Adrenal gland (tissue), 5 donors: ENCODE measurements at regions not wholly inside any gene's neighbourhood (a gene's known extent, or its start where the extent isn't known, plus 50 kb on each side); places are given as distances from the start of the nearest gene placed in this dataset.

Experiments
- POLR2A ChIP-seq, 2 donors: fragments of 450-650 bp; IDR thresholded peaks; one replicate each; pipeline ENCODE4 v1.6.1; 2017; ENCODE audit warnings: antibody characterized with exemption in 2 of 2, mild to moderate bottlenecking in 2 of 2, moderate library complexity in 1 of 2
- TF ChIP-seq, protein P1 (sequence below), 6 experiments: fragments of 450-650 bp in 4 of 6; fragments of 200-600 bp in 2 of 6; sonication (generic) in 1 of 6; IDR thresholded peaks; 1 replicate in 5 of 6; 2 replicates in 1 of 6; pipeline versions ENCODE4 v1.5.1 to v1.8.0; 2016 to 2021; ENCODE audit warnings: antibody characterized with exemption in 6 of 6, mild to moderate bottlenecking in 2 of 6, moderate library complexity in 1 of 6
- donor health status: DM: no; HTN: no; CAD: no.

DNA sequence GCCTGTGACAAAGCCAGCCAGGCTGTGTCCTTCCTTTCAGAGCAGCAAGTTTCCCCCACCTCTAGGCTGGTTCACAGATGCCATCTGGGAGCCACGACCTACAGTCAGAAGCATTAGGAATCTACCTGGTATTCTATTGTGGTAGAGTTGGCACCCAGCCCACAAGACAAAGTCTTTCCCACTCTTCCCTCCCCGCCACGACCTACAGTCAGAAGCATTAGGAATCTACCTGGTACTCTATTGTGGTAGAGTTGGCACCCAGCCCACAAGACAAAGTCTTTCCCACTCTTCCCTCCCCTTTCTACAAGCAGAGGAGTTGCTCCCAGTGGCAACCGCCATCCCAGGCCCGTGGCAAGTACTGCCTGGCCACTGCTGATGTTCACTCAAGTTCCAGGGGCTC lies 157.8 kb upstream of the TNC start:
- TF ChIP-seq, protein P1, sequence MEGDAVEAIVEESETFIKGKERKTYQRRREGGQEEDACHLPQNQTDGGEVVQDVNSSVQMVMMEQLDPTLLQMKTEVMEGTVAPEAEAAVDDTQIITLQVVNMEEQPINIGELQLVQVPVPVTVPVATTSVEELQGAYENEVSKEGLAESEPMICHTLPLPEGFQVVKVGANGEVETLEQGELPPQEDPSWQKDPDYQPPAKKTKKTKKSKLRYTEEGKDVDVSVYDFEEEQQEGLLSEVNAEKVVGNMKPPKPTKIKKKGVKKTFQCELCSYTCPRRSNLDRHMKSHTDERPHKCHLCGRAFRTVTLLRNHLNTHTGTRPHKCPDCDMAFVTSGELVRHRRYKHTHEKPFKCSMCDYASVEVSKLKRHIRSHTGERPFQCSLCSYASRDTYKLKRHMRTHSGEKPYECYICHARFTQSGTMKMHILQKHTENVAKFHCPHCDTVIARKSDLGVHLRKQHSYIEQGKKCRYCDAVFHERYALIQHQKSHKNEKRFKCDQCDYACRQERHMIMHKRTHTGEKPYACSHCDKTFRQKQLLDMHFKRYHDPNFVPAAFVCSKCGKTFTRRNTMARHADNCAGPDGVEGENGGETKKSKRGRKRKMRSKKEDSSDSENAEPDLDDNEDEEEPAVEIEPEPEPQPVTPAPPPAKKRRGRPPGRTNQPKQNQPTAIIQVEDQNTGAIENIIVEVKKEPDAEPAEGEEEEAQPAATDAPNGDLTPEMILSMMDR (IDR thresholded peaks at IDR 0.05) = no peak
- TF ChIP-seq POLR2A (IDR thresholded peaks at IDR 0.05) = no peak
